ENCODE measurements at regions not wholly inside any gene's neighbourhood (a gene's known extent, or its start where the extent isn't known, plus 50 kb on each side); places are given as distances from the start of the nearest gene placed in this dataset.

GRCh38 chr3:118466795-118467330 lies 567.8 kb downstream of the IGSF11 start:
- TF ChIP-seq CTCF (IDR thresholded peaks at IDR 0.05; ENCODE audit: low read depth, low read length), result no peak
- TF ChIP-seq EZH2phosphoT487 (IDR thresholded peaks at IDR 0.05; ENCODE audit: low read depth), result no peak

Data from OCI-LY3 (cell line).